Activated CD8-positive, alpha-beta memory T cell treated with anti-CD3 and anti-CD28 coated beads for 36 hours (primary cell): ENCODE measurements at regions not wholly inside any gene's neighbourhood (a gene's known extent, or its start where the extent isn't known, plus 50 kb on each side); places are given as distances from the start of the nearest gene placed in this dataset.
"Not testable (repeated sequence)": the region's sequence is repeated elsewhere in the genome, so short reads cannot be mapped to it uniquely, and the experiment has no call there.

ENCODE experiments used
- CTCF ChIA-PET: fragments of 350-600 bp; sonication (Branson Sonifier 250); formaldehyde crosslinking; loops from one replicate; lab custom pipeline; 2021; ENCODE audit warnings: antibody characterized with exemption; lab: Charles Lee
- POLR2A ChIA-PET: fragments of 350-600 bp; sonication (Branson Sonifier 250); formaldehyde crosslinking; loops from one replicate; lab custom pipeline; 2021; ENCODE audit warnings: antibody characterized with exemption; lab: Charles Lee

DNA sequence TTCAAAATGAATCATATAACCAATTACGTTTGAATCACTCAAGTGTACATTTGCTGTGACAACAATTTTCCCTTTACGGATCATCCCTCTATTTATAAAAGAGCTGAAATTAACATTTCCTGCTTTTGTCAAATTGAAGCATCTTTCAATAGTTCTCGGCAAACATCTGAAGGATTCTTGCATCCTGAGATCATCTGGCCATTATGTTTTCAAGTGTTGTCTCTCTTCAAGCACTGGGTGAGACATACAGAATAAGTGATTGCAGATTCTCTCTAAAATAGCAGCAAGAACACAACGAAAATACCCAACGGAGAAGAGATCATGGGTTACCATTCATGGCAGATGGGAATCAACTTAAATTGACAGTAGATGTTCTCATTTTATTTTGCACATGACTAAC is 283.4 kb upstream of the GRAMD2B start:
- ChIA-PET CTCF (no interaction called here), POLR2A (no interaction called here)

DNA sequence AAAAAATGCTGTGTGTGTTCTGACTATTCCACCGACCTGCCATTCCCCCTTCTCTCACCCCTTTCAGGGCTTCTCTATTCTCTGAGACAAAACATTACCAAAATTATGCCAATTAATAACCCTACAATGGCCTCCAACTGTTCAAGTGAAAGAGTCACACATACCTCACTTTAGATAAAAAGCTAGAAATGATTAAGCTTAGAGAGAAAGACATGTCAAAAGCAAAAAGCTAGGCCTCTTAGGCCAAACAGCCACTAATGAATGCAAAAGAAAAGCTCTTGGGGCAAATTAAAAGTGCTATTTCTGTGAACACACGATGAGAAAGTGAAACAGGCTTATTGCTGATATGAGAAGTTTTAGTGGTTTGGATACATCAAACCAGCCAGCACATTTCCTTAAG is 279.6 kb upstream of the GRAMD2B start:
- POLR2A ChIA-PET = no interaction called here
- CTCF ChIA-PET = no interaction called here

DNA sequence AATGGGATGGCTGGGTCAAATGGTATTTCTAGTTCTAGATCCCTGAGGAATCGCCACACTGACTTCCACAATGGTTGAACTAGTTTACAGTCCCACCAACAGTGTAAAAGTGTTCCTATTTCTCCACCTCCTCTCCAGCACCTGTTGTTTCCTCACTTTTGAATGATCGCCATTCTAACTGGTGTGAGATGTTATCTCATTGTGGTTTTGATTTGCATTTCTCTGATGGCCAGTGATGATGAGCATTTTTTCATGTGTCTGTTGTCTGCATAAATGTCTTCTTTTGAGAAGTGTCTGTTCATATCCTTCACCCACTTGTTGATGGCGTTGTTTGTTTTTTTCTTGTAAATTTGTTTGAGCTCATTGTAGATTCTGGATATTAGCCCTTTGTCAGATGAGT is 272.9 kb upstream of the GRAMD2B start:
- CTCF ChIA-PET, POLR2A ChIA-PET: not testable (repeated sequence)

DNA sequence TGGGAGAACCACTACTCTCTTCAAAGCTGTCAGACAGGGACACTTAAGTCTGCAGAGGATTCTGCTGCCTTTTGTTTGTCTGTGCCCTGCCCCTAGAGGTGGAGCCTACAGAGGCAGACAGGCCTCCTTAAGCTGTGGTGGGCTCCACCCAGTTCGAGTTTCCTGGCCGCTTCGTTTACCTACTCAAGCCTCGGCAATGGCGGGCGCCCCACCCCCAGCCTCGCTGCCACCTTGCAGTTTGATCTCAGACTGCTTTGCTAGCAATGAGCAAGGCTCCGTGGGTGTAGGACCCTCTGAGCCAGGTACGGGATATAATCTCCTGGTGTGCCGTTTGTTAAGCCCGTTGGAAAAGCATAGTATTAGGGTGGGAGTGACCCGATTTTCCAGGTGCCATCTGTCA is 267.9 kb upstream of the GRAMD2B start:
- POLR2A ChIA-PET = not testable (repeated sequence)
- CTCF ChIA-PET = interaction anchor here (0.5 kb wide), 1 partner anchor 734 kb away, joined by 3 read pairs; no protein-coding TSS in a partner anchor

DNA sequence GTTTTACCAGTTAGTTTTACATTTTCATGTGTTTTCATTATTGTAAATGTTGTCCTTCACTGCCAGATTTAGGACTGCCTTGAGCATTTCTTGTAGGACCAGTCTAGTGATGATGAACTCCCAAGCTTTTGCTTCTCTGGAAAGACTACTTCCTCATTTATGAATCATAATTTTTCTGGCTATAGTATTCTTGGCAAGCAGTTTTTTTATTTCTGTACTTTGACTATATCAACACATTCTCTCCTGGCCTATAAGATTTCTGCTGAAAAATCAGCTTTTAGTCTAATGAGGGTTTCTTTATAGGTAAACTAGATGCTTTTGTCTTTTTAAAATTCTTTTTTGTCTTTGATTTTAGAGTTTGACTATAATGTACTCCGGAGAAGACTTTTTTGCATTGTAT is 256.8 kb upstream of the GRAMD2B start:
- POLR2A ChIA-PET = no interaction called here

DNA sequence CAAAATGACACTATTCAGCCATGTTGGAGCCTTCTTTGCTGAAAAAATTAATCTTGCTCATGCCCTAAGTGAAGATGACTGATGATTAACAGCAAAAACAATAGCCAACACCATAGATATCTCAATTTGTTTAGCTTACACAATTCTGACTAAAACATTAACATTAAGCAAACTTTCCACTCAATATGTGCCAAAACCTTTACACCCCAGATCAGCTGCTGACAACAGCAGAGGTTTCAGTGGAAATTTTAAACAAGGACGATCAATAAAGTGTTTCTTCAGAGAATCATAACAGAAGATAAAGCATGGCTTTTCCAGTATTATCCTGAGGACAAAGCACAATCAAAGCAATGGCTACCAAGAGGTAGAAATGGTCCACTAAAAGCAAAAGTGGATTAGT is 254.4 kb upstream of the GRAMD2B start:
- ChIA-PET CTCF (no interaction called here), POLR2A (no interaction called here)

More for the DNA sequence above, 256.8 kb upstream of the GRAMD2B start:
- CTCF ChIA-PET = no interaction called here

DNA sequence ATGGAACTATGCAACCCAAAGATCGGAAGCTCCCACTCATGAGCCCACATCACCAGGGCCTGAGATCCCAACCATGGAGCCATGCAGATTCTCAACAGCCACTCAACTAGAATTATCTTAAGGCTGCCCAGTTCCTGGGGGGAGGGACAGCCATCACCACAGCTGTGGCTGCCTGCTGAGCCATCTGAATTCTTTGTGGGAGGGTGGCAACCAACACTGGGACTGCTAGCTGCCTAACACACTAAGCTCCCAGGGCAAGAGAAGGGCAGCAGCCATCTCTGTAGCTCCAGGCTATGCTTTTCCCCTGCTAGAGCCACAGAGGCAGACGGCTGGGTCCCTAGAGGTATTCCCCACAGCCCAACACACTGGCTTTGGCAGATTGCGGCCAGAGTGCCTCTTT is 251.3 kb upstream of the GRAMD2B start:
- POLR2A ChIA-PET = no interaction called here
- CTCF ChIA-PET = no interaction called here

DNA sequence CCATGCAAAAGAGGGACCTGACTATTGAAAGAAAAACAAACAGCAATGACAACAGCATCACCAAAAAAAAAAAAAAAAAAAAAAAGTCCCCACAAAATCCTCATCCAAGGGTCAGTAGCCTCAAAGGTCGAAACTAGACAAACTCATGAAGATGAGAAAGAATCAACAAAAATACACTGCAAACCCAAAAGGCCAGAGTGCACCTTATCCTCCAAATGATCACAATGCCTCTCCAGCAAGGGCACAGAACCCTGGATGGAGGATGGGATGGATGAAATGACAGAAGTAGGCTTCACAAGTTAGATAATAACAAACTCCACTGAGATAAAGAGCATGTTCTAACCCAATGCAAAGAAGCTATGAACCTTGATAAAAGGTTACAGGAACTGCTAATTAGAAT is 250.4 kb upstream of the GRAMD2B start:
- POLR2A ChIA-PET = no interaction called here
- CTCF ChIA-PET = no interaction called here

DNA sequence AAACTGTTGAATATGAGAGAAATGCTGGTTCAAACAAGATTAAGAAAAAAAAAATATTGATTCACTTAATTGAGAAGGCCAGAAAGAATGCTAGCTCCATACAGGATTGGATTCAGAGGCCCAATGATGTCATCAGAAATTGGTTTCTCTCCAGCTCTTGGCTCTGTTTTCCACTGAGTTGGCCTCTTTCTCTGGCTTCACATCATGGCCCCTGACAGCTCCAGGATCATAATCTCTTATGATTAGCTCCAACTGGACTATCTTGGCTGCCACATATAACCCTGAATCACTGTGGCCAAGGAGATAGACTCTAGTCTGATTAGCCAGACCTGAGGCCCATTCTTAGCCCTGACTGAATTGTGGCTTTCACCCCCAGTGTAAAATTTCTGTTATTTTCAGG is 244.7 kb upstream of the GRAMD2B start:
- ChIA-PET CTCF (no interaction called here), POLR2A (no interaction called here)

DNA sequence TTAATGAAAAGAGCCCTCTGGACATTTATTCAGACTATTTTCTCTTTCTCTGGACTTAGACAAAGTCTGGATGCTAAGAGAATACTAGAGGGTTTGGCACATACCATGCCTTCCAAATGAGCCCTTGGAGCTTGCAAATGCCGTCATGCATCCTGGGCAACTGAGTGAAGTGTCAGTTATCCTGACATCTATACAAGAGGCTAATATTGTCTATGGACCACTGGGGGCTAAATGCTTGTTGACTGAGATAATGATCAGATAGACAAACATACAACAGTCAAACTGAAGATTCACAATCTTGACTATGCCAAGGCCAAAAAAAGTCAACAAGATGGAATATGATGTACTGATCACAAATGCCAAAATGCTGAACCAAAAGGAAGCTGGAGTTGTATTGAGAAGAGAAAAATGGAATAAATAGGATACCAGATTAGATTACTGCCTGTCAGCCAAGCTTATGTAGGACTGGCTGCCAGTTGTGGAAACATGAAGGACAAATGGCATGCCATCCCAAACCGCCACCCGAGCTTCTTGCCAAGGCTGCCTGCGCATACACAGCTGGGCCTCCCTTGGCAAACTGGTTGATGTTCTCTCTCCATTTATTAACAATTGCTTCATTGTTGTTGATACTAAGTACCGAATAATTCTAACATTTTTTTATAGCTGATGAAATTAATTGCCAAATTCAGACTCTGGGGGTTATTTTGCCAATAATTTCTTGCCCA is 240.1 kb upstream of the GRAMD2B start:
- CTCF ChIA-PET = no interaction called here
- POLR2A ChIA-PET = no interaction called here

DNA sequence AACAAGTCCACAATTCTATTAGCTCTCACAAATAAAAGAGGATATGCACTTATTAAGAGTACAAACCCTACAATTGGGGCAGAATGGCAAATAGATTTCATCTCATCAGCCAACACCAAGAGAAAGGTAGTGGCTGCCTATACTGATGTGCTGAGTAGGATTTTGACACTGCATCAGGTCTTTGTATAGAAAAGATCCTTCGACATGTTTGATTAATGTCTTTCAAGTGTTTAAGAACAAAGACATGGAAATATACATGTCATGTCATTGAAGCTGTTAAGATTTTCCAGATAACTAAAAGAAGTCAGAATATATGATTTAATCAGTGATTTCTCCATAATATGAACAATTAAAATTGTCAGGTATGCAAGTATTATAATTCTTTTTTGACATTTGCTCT is 238.7 kb upstream of the GRAMD2B start:
- ChIA-PET CTCF (no interaction called here), POLR2A (no interaction called here)

DNA sequence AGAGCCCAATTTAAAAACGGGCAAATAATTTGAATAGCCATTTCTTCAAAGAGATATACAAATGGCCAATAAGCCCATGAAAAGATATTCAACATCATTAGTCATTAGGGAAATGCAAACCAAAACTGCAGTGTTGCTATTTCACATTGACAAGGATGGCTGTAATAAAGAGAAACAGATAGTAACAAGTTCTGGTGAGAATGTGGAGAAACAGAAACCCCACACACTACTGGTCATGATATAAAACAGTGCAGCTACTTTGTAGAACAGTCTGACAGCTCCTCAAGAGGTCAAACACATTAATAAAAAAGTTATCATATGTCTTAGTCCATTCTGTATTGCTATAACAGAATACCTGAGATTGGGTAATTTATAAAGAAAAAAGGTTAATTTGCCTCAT is 237.0 kb upstream of the GRAMD2B start:
- POLR2A ChIA-PET = no interaction called here
- CTCF ChIA-PET = no interaction called here

DNA sequence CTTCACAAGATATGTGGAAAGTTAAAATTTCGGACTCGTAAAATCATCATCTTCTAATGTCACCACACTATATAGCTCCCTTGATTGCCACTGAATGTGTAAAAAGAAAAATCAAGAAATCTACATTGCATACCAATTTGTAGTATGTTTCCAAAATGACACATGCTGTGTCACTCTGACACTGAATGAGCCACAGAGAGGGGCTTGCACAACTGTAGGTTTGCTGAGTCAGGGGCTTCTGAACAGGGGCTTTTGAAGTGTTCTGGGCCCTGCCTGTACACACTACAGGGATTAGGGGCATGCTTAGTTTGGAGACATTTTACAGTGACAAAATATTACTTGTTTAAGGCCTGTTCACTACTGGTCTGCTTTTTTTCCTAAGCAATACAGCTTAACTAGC is 234.4 kb upstream of the GRAMD2B start:
- CTCF ChIA-PET = no interaction called here
- POLR2A ChIA-PET = no interaction called here

DNA sequence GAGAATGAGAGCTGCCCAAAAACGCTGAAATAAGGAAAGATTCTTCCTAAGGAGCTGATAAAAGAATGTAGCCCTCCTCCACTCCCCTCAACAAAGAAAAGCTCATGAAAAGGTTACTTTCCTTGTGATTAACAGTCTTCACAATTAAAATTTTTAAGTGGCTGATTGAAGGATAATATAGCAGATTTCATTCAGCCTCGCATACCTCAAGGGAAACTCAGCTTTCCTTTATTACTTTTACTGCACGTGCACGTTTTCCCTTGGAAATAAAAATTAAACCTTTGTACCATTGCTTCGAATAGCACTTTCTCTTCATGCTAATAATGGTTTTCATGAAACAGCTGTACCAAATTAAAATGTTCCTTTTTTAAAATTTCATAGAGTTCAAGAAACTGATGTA is 234.0 kb upstream of the GRAMD2B start:
- CTCF ChIA-PET = no interaction called here
- POLR2A ChIA-PET = no interaction called here

DNA sequence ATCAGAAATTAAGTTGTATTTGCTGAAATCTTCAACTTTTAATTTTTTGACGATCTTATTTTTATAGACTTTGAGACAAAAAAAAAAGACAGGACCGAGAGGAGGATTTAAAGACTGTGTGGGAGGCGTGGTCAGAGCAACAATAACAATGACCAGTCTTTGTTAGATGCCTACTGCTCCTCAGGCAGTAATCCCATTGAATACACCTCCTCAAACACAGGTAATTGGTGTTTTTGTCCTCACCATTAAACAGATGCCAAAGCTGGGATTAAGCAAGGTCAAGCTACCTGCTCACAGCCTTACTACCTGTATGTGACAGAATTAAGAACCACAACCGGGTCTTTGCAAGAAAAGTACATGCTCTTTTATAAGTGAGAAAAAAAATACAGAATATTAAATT is 233.3 kb upstream of the GRAMD2B start:
- ChIA-PET POLR2A (no interaction called here), CTCF (no interaction called here)

DNA sequence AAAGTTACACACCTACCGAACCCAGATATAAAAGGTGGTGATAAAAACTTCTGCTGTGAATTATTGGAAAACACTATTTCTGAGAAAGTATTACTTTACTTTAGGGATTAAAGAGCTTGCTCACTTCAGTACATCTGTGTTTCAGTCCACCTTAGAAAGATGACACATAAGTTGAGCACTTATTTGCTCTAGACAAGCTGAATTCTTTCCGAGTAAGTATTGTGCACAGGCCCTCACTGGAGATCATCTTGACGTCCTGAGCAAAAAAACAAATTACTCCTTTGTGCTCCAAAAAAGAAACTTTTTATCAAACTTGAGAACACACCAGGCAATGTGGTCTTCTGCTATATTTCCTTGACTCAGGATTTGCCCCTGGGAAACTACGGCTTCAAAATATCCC is 231.0 kb upstream of the GRAMD2B start:
- CTCF ChIA-PET = no interaction called here
- POLR2A ChIA-PET = no interaction called here

DNA sequence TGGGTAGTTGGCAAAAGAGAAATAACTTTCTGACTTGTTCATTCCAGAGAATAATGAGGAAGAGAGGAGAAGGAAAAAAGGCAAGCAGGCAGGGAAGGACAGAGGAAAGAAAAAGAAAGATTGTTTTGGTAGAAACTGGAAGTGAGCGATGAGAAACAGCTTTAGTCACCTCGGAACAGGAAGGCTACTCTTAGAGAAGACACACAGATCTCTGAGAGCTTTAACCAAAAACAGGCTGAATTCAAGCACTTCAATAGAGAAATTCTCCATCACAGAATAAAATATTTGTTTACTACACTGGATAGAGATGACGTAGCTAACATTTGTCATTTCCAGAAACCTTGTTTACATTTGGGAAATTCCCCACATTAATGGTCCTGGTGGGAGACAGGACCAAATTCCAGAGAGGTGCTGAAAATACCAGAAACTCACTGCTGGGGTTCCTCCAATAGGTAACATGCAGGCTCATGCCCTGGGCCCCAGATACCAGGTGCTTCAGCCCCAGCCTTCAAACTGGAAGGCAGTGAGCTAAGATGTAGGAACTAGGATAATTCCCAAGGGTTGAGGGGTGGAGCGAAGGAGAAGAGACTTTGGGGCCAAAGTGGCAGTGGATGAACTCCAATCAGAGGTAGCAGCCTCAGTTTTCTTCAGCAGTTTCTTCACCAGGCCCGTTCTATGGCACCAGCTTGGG is 227.7 kb upstream of the GRAMD2B start:
- ChIA-PET CTCF (no interaction called here), POLR2A (no interaction called here)

DNA sequence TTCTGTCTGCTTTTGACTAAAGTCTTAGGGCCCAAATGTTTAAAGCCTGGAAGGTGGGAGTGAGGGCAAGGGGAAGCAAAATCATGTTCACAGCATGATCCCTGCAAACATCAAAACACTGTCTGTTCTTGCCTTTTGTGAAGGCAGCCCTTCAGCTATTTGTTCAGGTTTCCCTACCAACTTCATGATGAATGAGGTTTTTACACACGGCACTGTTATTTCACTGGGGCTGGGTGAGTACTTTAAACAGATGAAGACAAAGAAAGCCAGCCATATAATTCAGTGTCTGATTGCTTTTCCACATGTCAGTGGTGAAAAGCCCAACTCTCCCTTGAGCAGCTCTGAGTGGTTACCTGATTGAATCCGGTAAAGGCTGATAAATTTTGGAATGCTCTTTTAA is 224.7 kb upstream of the GRAMD2B start:
- CTCF ChIA-PET = no interaction called here

DNA sequence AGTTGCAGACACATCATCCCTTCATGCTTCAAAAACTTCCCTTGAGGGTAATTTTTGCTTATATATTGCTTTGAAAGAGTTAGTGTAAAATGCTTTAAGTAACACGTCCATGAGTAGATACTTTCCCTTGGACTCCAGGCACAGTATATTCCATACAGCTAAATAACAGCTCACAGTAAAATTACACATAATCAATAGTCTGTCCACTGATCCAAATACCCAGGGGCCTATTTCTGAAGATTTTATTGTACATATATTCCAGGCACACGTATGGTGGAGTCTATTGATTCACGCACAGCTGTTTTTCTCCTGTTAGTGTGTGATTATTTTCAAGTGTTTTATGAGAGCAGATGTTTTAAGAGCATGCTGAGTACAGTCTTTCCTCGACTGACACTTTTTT is 223.7 kb upstream of the GRAMD2B start:
- CTCF ChIA-PET = no interaction called here
- POLR2A ChIA-PET = no interaction called here

More for the DNA sequence above, 224.7 kb upstream of the GRAMD2B start:
- POLR2A ChIA-PET = no interaction called here

DNA sequence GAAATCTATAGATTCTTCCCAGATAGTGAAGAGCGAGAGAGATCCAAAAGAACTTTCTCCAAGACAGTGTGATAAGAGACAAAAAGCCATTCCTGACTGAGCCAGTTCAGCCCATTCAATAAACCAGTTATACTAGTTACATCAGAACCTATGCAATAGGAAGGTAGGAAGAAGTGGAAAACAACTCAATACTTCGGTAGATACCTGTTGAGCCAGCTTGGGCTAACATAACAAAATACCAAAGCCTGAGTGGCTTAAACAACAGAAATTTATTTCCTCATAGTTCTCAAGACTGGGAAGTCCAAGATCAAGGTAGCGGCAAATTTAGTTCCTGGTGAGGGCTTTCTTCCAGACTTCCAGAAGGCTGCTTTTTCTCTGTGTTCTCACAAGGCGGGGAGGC is 214.5 kb upstream of the GRAMD2B start:
- CTCF ChIA-PET = no interaction called here
- POLR2A ChIA-PET = no interaction called here

DNA sequence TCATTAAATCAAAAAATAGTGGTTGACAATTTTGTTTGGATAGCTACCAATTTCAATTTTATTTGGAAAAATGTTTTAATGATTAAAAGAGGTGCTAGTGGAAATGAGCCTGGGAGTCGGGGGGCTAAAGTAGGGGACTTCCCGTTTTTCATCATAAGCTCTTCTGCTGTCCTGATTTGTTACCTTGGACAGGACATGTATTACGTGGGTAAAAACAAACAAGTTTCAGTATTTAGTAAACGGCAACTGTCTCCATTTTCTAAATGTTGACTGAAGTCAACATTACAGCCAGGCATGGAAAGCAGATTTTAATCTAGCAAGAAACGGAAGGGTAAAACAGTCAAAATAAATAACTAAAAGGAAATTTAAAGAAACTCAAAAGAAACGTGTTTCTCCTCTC is 212.3 kb upstream of the GRAMD2B start:
- ChIA-PET CTCF (no interaction called here), POLR2A (no interaction called here)

DNA sequence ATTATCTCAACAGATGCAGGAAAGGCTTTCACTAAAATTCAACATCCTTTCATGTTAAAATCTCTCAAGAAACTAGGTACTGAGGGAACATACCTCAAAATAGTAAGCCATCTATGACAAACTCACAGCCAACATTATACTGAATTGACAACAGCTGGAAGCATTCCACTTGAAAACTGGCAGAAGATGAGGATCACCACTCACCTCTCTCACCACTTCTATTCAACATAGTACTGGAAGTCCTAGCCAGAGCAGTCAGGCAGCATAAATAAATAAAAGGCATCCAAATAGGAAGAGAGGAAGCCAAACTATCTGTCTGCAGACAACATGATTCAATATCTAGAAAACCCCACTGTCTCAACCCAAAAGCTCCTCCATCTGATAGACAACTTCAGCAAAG is 203.6 kb upstream of the GRAMD2B start:
- ChIA-PET CTCF (no interaction called here), POLR2A (no interaction called here)
